Activated CD4-positive, alpha-beta memory T cell treated with anti-CD3 and anti-CD28 coated beads for 36 hours (primary cell): ENCODE measurements at regions not wholly inside any gene's neighbourhood (a gene's known extent, or its start where the extent isn't known, plus 50 kb on each side); places are given as distances from the start of the nearest gene placed in this dataset.
"Not testable (repeated sequence)": the region's sequence is repeated elsewhere in the genome, so short reads cannot be mapped to it uniquely, and the experiment has no call there.

ENCODE experiments used
- CTCF ChIA-PET: fragments of 350-600 bp; sonication (Branson Sonifier 250); formaldehyde crosslinking; loops from one replicate; lab custom pipeline; 2021; ENCODE audit warnings: antibody characterized with exemption, inconsistent platforms; lab: Charles Lee
- POLR2A ChIA-PET: fragments of 350-600 bp; sonication (Branson Sonifier 250); formaldehyde crosslinking; loops from one replicate; lab custom pipeline; 2021; ENCODE audit warnings: antibody characterized with exemption; lab: Charles Lee
- DNase-seq: peaks from one replicate; pipeline ENCODE4 v3.0.0-alpha.2; 2020
- H3K27ac Mint-ChIP-seq: one replicate; pipeline ENCODE4 v1.8.0; 2021; ENCODE audit warnings: mixed read lengths
- H3K27me3 Mint-ChIP-seq: one replicate; pipeline ENCODE4 v1.8.0; 2021; ENCODE audit warnings: mixed read lengths
- H3K36me3 Mint-ChIP-seq: one replicate; pipeline ENCODE4 v1.8.0; 2021; ENCODE audit warnings: mixed read lengths
- H3K4me1 Mint-ChIP-seq: one replicate; pipeline ENCODE4 v1.8.0; 2021; ENCODE audit warnings: low read depth, mixed read lengths
- H3K4me3 Mint-ChIP-seq: one replicate; pipeline ENCODE4 v1.8.0; 2021; ENCODE audit warnings: mild to moderate bottlenecking, mixed read lengths
- H3K9me3 Mint-ChIP-seq: one replicate; pipeline ENCODE4 v1.8.0; 2021; ENCODE audit warnings: mixed read lengths
- intact Hi-C: fragments of 100-400 bp; cut with micrococcal nuclease; formaldehyde crosslinking; loops from one replicate; pipeline ENCODE4 v1.15.1; 2023

DNA sequence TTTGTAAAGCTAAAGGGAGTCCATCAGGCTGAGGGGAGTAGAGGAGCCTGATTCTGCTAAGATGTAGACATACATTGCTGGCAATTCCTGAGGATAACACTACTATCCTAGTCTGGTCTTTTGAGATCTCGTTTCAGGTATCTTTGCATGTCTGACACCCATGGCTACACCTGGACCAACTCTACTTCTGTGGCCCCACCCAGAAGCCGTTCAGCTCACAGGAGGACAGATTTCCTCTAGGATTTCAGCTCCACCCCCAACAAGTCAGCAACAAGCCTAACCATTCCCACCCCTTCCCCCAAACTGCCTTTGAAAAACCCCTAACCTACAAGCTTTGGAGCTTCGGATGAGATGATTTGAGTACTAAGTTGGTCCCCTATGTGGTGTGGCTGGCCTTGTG, 848.2 kb downstream of the NLGN4X start:
- H3K4me3 Mint-ChIP-seq, result no peak overlapping the region
- H3K9me3 Mint-ChIP-seq, result no peaks in the 10 kb centered on the region
- no peaks in the 10 kb centered on the region for H3K4me1 Mint-ChIP-seq
- ChIA-PET CTCF (no interaction called here), POLR2A (no interaction called here)
- no peaks in the 10 kb centered on the region for H3K36me3 Mint-ChIP-seq
- no peak for DNase-seq
- intact Hi-C loops, result no loop called here
- H3K27ac Mint-ChIP-seq, result no peak overlapping the region
- H3K27me3 Mint-ChIP-seq, result no peaks in the 10 kb centered on the region

- H3K4me3 Mint-ChIP-seq, result no peak overlapping the region
- no peaks in the 10 kb centered on the region for H3K4me1 Mint-ChIP-seq
- peaks cover 2% of the 10 kb centered on the region for H3K9me3 Mint-ChIP-seq
- H3K36me3 Mint-ChIP-seq, result no peaks in the 10 kb centered on the region
- H3K27ac Mint-ChIP-seq, result no peak overlapping the region
- ChIA-PET POLR2A (no interaction called here), CTCF (no interaction called here)
- intact Hi-C loops, result no loop called here
- DNase-seq, result no peak
- H3K27me3 Mint-ChIP-seq, result no peaks in the 10 kb centered on the region
These were observed 886.8 kb downstream of the NLGN4X start for GRCh38 chrX:5341902-5342301.

- H3K4me1 Mint-ChIP-seq, result no peaks in the 10 kb centered on the region
- H3K27me3 Mint-ChIP-seq, result no peaks in the 10 kb centered on the region
- no peak overlapping the region for H3K4me3 Mint-ChIP-seq
- CTCF ChIA-PET, result no interaction called here
- H3K27ac Mint-ChIP-seq, result no peak overlapping the region
- POLR2A ChIA-PET, result no interaction called here
- intact Hi-C loops, result no loop called here
- no peak for DNase-seq
- H3K9me3 Mint-ChIP-seq, result peaks cover 6% of the 10 kb centered on the region
- H3K36me3 Mint-ChIP-seq, result no peaks in the 10 kb centered on the region
These were observed 891.5 kb downstream of the NLGN4X start for GRCh38 chrX:5337160-5337559.

DNA sequence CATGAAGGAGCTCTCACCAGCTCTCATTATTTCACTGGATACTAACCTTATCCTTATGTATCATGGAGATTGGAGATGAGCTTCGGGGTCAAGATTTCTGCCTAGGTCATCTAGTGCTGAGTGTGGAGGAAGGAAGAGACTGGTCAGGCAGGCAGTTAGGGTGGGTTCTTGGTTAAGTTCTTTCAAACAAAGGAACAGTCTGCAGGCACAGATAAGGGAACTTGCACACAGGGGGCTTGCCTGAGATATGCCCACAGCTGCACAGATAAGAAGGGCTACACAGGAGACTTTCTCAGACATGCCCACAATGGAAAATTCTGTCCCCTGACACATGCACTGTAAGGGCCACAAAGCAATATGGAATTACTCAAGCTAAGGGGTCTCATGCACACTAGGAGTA, 904.1 kb downstream of the NLGN4X start:
- no peaks in the 10 kb centered on the region for H3K27me3 Mint-ChIP-seq
- H3K36me3 Mint-ChIP-seq, result no peaks in the 10 kb centered on the region
- H3K4me3 Mint-ChIP-seq, result no peak overlapping the region
- H3K27ac Mint-ChIP-seq, result no peak overlapping the region
- DNase-seq, result no peak
- CTCF ChIA-PET, result no interaction called here
- H3K9me3 Mint-ChIP-seq, result peaks cover 7% of the 10 kb centered on the region
- intact Hi-C loops, result no loop called here
- POLR2A ChIA-PET, result no interaction called here
- no peaks in the 10 kb centered on the region for H3K4me1 Mint-ChIP-seq

GRCh38 chrX:5314148-5314547, 914.5 kb downstream of the NLGN4X start:
- Mint-ChIP-seq H3K4me3 (no peak overlapping the region), H3K36me3 (no peaks in the 10 kb centered on the region), H3K27me3 (no peaks in the 10 kb centered on the region), H3K9me3 (no peaks in the 10 kb centered on the region), H3K4me1 (no peaks in the 10 kb centered on the region), H3K27ac (no peak overlapping the region)
- ChIA-PET POLR2A (no interaction called here), CTCF (no interaction called here)
- no peak for DNase-seq
- intact Hi-C loops, result no loop called here

DNA sequence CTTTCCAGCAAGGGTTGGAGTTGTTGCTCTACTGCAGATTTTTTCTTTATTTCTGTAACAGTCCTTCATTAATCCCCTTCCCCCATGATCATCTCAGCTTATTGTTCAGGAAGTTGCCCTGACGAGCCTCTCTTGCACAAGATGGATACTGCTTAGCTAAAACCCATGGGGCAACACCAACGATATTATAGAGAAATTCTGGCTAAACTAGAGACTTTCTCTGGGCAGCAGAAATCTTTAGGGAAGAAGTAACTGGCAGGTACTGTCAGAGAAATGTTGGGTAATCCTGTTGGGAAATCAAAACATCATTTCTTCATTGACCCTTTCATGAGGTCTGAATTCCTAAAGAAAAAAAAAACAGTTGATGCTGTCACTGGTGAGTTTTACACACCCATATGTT, 921.3 kb downstream of the NLGN4X start:
- H3K27ac Mint-ChIP-seq, result no peak overlapping the region
- no peaks in the 10 kb centered on the region for H3K4me1 Mint-ChIP-seq
- H3K27me3 Mint-ChIP-seq, result no peaks in the 10 kb centered on the region
- H3K4me3 Mint-ChIP-seq, result no peak overlapping the region
- no peaks in the 10 kb centered on the region for H3K9me3 Mint-ChIP-seq
- intact Hi-C loops, result no loop called here
- ChIA-PET POLR2A (no interaction called here), CTCF (no interaction called here)
- H3K36me3 Mint-ChIP-seq, result no peaks in the 10 kb centered on the region
- DNase-seq, result no peak

- no peak overlapping the region for H3K27ac Mint-ChIP-seq
- intact Hi-C loops, result no loop called here
- DNase-seq, result no peak
- no peaks in the 10 kb centered on the region for H3K36me3 Mint-ChIP-seq
- POLR2A ChIA-PET, result no interaction called here
- H3K27me3 Mint-ChIP-seq, result no peaks in the 10 kb centered on the region
- CTCF ChIA-PET, result no interaction called here
- H3K4me3 Mint-ChIP-seq, result no peak overlapping the region
- no peaks in the 10 kb centered on the region for H3K4me1 Mint-ChIP-seq
- no peaks in the 10 kb centered on the region for H3K9me3 Mint-ChIP-seq
These were observed 922.0 kb downstream of the NLGN4X start for GRCh38 chrX:5306654-5307121.

DNA sequence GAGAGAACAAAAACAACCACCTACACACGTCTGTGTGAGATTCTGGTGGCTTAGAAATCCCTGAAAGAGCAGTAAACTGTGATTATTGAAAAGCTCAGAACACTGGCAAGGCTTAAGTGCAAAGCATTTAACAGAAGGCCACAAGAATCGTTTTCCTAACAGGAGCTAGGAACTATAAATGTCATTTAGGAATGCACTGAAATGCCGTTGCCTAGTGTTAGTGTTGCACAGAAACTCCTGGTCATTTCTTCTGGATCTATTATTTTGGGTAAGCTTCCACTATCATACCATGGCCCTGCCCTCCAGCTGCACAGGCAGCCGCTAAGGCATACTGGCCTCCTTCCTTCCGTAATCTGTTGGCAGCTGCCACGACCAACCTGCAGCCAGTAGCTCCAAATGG, 923.2 kb downstream of the NLGN4X start:
- no peaks in the 10 kb centered on the region for H3K36me3 Mint-ChIP-seq
- no peak for DNase-seq
- no peaks in the 10 kb centered on the region for H3K9me3 Mint-ChIP-seq
- ChIA-PET POLR2A (no interaction called here), CTCF (no interaction called here)
- H3K4me3 Mint-ChIP-seq, result no peak overlapping the region
- H3K27ac Mint-ChIP-seq, result no peak overlapping the region
- H3K4me1 Mint-ChIP-seq, result no peaks in the 10 kb centered on the region
- H3K27me3 Mint-ChIP-seq, result no peaks in the 10 kb centered on the region
- intact Hi-C loops, result no loop called here

GRCh38 chrX:5295004-5295403, 933.7 kb downstream of the NLGN4X start:
- CTCF ChIA-PET, result no interaction called here
- Mint-ChIP-seq H3K36me3 (no peaks in the 10 kb centered on the region), H3K27ac (no peak overlapping the region), H3K4me1 (no peaks in the 10 kb centered on the region), H3K4me3 (no peak overlapping the region), H3K9me3 (peaks cover 6% of the 10 kb centered on the region), H3K27me3 (no peaks in the 10 kb centered on the region)
- POLR2A ChIA-PET, result no interaction called here
- intact Hi-C loops, result no loop called here
- DNase-seq, result no peak

DNA sequence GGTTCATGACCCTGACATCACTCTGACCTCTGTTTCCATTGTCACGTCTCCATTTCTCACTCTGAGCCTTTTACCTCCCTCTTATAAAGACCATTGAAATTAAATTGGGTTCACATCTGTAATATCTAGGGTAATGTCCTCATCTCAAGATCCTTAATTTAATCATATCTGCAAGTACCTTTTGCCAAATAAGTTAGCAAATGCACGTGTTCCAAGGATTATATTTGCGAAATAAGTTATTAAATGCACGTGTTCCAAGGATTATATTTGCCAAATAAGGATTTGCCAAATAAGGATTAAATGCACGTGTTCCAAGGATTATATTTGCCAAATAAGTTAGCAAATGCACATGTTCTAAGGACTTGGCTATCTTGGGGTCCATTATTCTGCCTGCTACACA, 938.0 kb downstream of the NLGN4X start:
- H3K9me3 Mint-ChIP-seq, result peaks cover 8% of the 10 kb centered on the region
- DNase-seq, result no peak
- no peak overlapping the region for H3K4me3 Mint-ChIP-seq
- CTCF ChIA-PET, result no interaction called here
- H3K4me1 Mint-ChIP-seq, result no peaks in the 10 kb centered on the region
- no peaks in the 10 kb centered on the region for H3K36me3 Mint-ChIP-seq
- POLR2A ChIA-PET, result no interaction called here
- H3K27ac Mint-ChIP-seq, result no peak overlapping the region
- intact Hi-C loops, result no loop called here
- H3K27me3 Mint-ChIP-seq, result no peaks in the 10 kb centered on the region

- POLR2A ChIA-PET, CTCF ChIA-PET, DNase-seq, H3K36me3 Mint-ChIP-seq, H3K4me1 Mint-ChIP-seq, intact Hi-C loops, H3K4me3 Mint-ChIP-seq, H3K27ac Mint-ChIP-seq, H3K27me3 Mint-ChIP-seq: not testable (repeated sequence)
- peaks cover 11% of the 10 kb centered on the region for H3K9me3 Mint-ChIP-seq
These were observed 938.7 kb downstream of the NLGN4X start for GRCh38 chrX:5289949-5290348.

DNA sequence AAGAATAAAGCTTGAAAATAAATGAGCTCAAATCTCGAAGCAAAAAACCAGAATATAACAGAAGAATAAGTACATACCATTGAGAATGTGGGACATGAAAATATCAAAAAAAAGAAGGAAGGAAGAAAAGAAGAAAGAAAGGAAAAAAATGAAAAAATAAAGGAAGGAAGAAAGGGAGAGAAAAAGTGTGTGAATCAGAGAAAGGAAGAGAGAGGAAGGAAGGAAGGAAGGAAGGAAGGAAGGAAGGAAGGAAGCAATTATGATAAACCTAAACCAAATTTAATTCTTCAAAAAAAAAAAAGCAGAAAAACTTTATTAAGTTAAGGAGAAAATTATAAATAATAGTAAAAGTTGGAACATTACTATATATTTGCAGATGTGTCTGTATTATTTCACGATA, 949.8 kb downstream of the NLGN4X start:
- CTCF ChIA-PET, result no interaction called here
- POLR2A ChIA-PET, result no interaction called here
- H3K4me1 Mint-ChIP-seq, result no peaks in the 10 kb centered on the region

GRCh38 chrX:5265324-5265850, 963.3 kb downstream of the NLGN4X start:
- H3K36me3 Mint-ChIP-seq, result no peaks in the 10 kb centered on the region
- DNase-seq, result no peak
- H3K4me3 Mint-ChIP-seq, result no peak overlapping the region
- intact Hi-C loops, result no loop called here
- no peak overlapping the region for H3K27ac Mint-ChIP-seq
- no peaks in the 10 kb centered on the region for H3K27me3 Mint-ChIP-seq
- ChIA-PET CTCF (no interaction called here), POLR2A (no interaction called here)
- no peaks in the 10 kb centered on the region for H3K4me1 Mint-ChIP-seq
- H3K9me3 Mint-ChIP-seq, result peaks cover 6% of the 10 kb centered on the region

More for the DNA sequence above, 949.8 kb downstream of the NLGN4X start:
- Mint-ChIP-seq H3K4me3 (no peak overlapping the region), H3K27ac (no peak overlapping the region), H3K27me3 (no peaks in the 10 kb centered on the region), H3K36me3 (no peaks in the 10 kb centered on the region), H3K9me3 (peaks cover 7% of the 10 kb centered on the region)
- DNase-seq, result no peak
- intact Hi-C loops, result no loop called here
